SK-N-SH (cell line): ENCODE measurements at regions not wholly inside any gene's neighbourhood (a gene's known extent, or its start where the extent isn't known, plus 50 kb on each side); places are given as distances from the start of the nearest gene placed in this dataset.

Source experiments
- CTCF ChIA-PET: fragments of 300-600, 350-600 bp; formaldehyde crosslinking; extraction: SDS; loops from one replicate; lab custom pipeline; 2021; lab: Yijun Ruan, JAX
- POLR2A ChIA-PET: fragments of 350-600 bp; sonication (Branson Sonifier 250); formaldehyde crosslinking; extraction: SDS; loops from one replicate; lab custom pipeline; 2020; ENCODE audit warnings: antibody characterized with exemption, inconsistent platforms; lab: Yijun Ruan, JAX
- DNase-seq: peaks from one replicate; pipeline ENCODE4 v3.0.0; 2012
- H2AFZ ChIP-seq: fragments of 200-600 bp; sonication (generic); 2 replicates; pipeline ENCODE4 v1.8.1; 2016; ENCODE audit warnings: antibody characterized with exemption, mild to moderate bottlenecking, low read depth
- H3F3A ChIP-seq: fragments of 200-600 bp; sonication (generic); replicated peaks from 2 replicates; pipeline ENCODE3; 2016; ENCODE audit warnings: antibody characterized with exemption, mild to moderate bottlenecking; ENCODE audit not compliant: insufficient read depth
- H3K27ac ChIP-seq, 2 experiments: fragments of 200-500 bp in 1 of 2; fragments of 200-600 bp in 1 of 2; sonication (Bioruptor generic) in 1 of 2; sonication (generic), shearing (Covaris generic) in 1 of 2; 2 replicates each; pipeline versions ENCODE4 v1.5.1 to v1.6.1; 2014 to 2016; ENCODE audit warnings: low read depth in 2 of 2, inconsistent platforms in 1 of 2, low read length in 1 of 2, mild to moderate bottlenecking in 1 of 2, mixed read lengths in 1 of 2
- H3K27me3 ChIP-seq: fragments of 200-600 bp; sonication (generic), shearing (Covaris generic); 2 replicates; pipeline ENCODE4 v1.6.1; 2016; ENCODE audit warnings: mixed run types; ENCODE audit not compliant: insufficient read depth
- H3K36me3 ChIP-seq, 2 experiments: fragments of 200-500 bp in 1 of 2; fragments of 200-600 bp in 1 of 2; sonication (Bioruptor generic) in 1 of 2; sonication (generic) in 1 of 2; replicated peaks in 1 of 2; 2 replicates each; pipeline versions ENCODE3 to v1.5.1; 2014 to 2016; ENCODE audit warnings: low read length in 1 of 2, mild to moderate bottlenecking in 1 of 2; ENCODE audit not compliant: insufficient read depth in 2 of 2, control insufficient read depth in 1 of 2
- H3K4me1 ChIP-seq, 2 experiments: fragments of 200-500 bp in 1 of 2; fragments of 200-600 bp in 1 of 2; sonication (Bioruptor generic) in 1 of 2; sonication (generic), shearing (Covaris generic) in 1 of 2; 2 replicates each; pipeline versions ENCODE4 v1.5.1 to v1.6.1; 2014 to 2016; ENCODE audit warnings: low read depth in 1 of 2, low read length in 1 of 2, mixed run types in 1 of 2; ENCODE audit not compliant: insufficient read depth in 2 of 2, control insufficient read depth in 1 of 2
- H3K4me2 ChIP-seq: fragments of 200-600 bp; sonication (generic), shearing (Covaris generic); 2 replicates; pipeline ENCODE4 v1.6.1; 2017; ENCODE audit warnings: mixed run types
- H3K4me3 ChIP-seq, 2 experiments: fragments of 200-500 bp in 1 of 2; fragments of 200-600 bp in 1 of 2; sonication (Bioruptor generic) in 1 of 2; sonication (generic), shearing (Covaris generic) in 1 of 2; 2 replicates each; pipeline versions ENCODE4 v1.5.1 to v1.8.1; 2014 to 2016; ENCODE audit warnings: low read depth in 2 of 2, inconsistent platforms in 1 of 2, low read length in 1 of 2, mild to moderate bottlenecking in 1 of 2, mixed read lengths in 1 of 2, moderate library complexity in 1 of 2
- H3K79me2 ChIP-seq: fragments of 200-600 bp; sonication (generic); 2 replicates; pipeline ENCODE4 v1.8.1; 2017; ENCODE audit warnings: mild to moderate bottlenecking; ENCODE audit not compliant: insufficient read depth
- H3K9ac ChIP-seq: fragments of 200-600 bp; sonication (generic); 2 replicates; pipeline ENCODE4 v1.6.1; 2017; ENCODE audit warnings: mixed run types
- H3K9me2 ChIP-seq: fragments of 200-600 bp; sonication (generic); 2 replicates; pipeline ENCODE4 v1.6.1; 2017; ENCODE audit warnings: mixed run types
- H3K9me3 ChIP-seq: fragments of 200-600 bp; sonication (generic); 2 replicates; pipeline ENCODE4 v1.6.1; 2017; ENCODE audit warnings: mixed run types, mild to moderate bottlenecking, moderate library complexity
- H4K20me1 ChIP-seq: fragments of 200-600 bp; sonication (generic); 2 replicates; pipeline ENCODE4 v1.6.1; 2017; ENCODE audit warnings: mild to moderate bottlenecking, mixed run types; ENCODE audit not compliant: insufficient read depth
- CHD2 ChIP-seq: fragments of 150-350 bp; IDR thresholded peaks from 2 replicates; pipeline ENCODE4 v1.6.1; 2018; ENCODE audit warnings: low read length; ENCODE audit not compliant: partially characterized antibody
- CTCF ChIP-seq: fragments of 200-600 bp; sonication (generic); IDR thresholded peaks from 2 replicates; pipeline ENCODE4 v1.6.1; 2017; ENCODE audit warnings: antibody characterized with exemption, mild to moderate bottlenecking, moderate library complexity
- EZH2phosphoT487 ChIP-seq: fragments of 200-600 bp; sonication (generic); IDR thresholded peaks from 2 replicates; pipeline ENCODE4 v1.6.1; 2017; ENCODE audit warnings: low read depth, mixed run types, mild to moderate bottlenecking, antibody characterized with exemption, moderate library complexity, borderline replicate concordance
- GABPA ChIP-seq: IDR thresholded peaks from 2 replicates; pipeline ENCODE4 v1.4.0; 2012; ENCODE audit warnings: low read depth, mild to moderate bottlenecking
- GATA2 ChIP-seq: sonication (generic); formaldehyde crosslinking; IDR thresholded peaks from 2 replicates; pipeline ENCODE4 v1.5.0; 2020; ENCODE audit warnings: mild to moderate bottlenecking, missing genetic modification reagents
- PBX3 ChIP-seq: IDR thresholded peaks from 2 replicates; pipeline ENCODE4; 2012
- POLR2AphosphoS5 ChIP-seq: IDR thresholded peaks from 2 replicates; pipeline ENCODE4 v1.6.1; 2012; ENCODE audit warnings: low read depth, low read length
- RAD21 ChIP-seq: IDR thresholded peaks from 2 replicates; pipeline ENCODE4 v1.6.1; 2012; ENCODE audit warnings: mild to moderate bottlenecking, low read length
- RCOR1 ChIP-seq: fragments of 150-350 bp; IDR thresholded peaks from 2 replicates; pipeline ENCODE4 v1.6.1; 2017; ENCODE audit warnings: antibody characterized with exemption, low read length
- TCF12 ChIP-seq: IDR thresholded peaks from 2 replicates; pipeline ENCODE4 v1.4.0; 2012
- USF1 ChIP-seq: IDR thresholded peaks from 2 replicates; pipeline ENCODE4 v1.4.0; 2012; ENCODE audit warnings: low read depth, borderline replicate concordance
- whole genome bisulfite sequencing: methylation state at CpG from one replicate; pipeline ENCODE4 v1.1.6; 2017; ENCODE audit warnings: low lambda C conversion rate; 5-methylcytosine and 5-hydroxymethylcytosine counted together

GRCh38 chr16:9627427-9627826, 536.0 kb downstream of the HAPSTR1 start:
- Histone ChIP-seq H3K9me3 (no peaks in the 10 kb centered on the region), H3K4me3 (no peak overlapping the region), H2AFZ (no peak overlapping the region), H3K4me2 (no peak overlapping the region), H3K9ac (no peak overlapping the region), H3K36me3 (no peaks in the 10 kb centered on the region), H3K9me2 (no peaks in the 10 kb centered on the region), H3K4me1 (no peaks in the 10 kb centered on the region), H3F3A (no peaks in the 10 kb centered on the region), H3K27ac (no peak overlapping the region), H3K27me3 (no peaks in the 10 kb centered on the region), H3K79me2 (no peaks in the 10 kb centered on the region), H4K20me1 (no peaks in the 10 kb centered on the region)
- CTCF ChIA-PET: no interaction called here
- POLR2A ChIA-PET: no interaction called here
- DNase-seq: no peak
- 31% methylated on average over 5 of the region's 5 CpGs for WGBS
- no peak for TF ChIP-seq RCOR1
- TF ChIP-seq POLR2AphosphoS5: no peak
- no peak for TF ChIP-seq TCF12
- TF ChIP-seq CHD2: no peak

GRCh38 chr16:9630119-9630518, 538.7 kb downstream of the HAPSTR1 start:
- DNase-seq: no peak
- no peaks in the 10 kb centered on the region for H3K9me3 ChIP-seq
- no peak overlapping the region for H3K4me3 ChIP-seq
- H3F3A ChIP-seq: no peaks in the 10 kb centered on the region
- no peaks in the 10 kb centered on the region for H4K20me1 ChIP-seq
- H3K9me2 ChIP-seq: no peaks in the 10 kb centered on the region
- no peak overlapping the region for H3K9ac ChIP-seq
- 12% methylated on average over 3 of the region's 3 CpGs for WGBS
- no peak overlapping the region for H2AFZ ChIP-seq
- no peak overlapping the region for H3K27ac ChIP-seq
- no peak overlapping the region for H3K4me2 ChIP-seq
- H3K4me1 ChIP-seq: no peaks in the 10 kb centered on the region
- ChIA-PET CTCF (no interaction called here), POLR2A (no interaction called here)
- TF ChIP-seq GABPA (no peak), EZH2phosphoT487 (no peak), USF1 (no peak), CHD2 (no peak), GATA2 (CRISPR knock-in tag) (no peak), RAD21 (no peak), CTCF (no peak), PBX3 (no peak)
- no peaks in the 10 kb centered on the region for H3K27me3 ChIP-seq
- H3K79me2 ChIP-seq: no peaks in the 10 kb centered on the region
- H3K36me3 ChIP-seq: no peaks in the 10 kb centered on the region
